Islet precursor cell (in vitro differentiated cells): ENCODE measurements at regions not wholly inside any gene's neighbourhood (a gene's known extent, or its start where the extent isn't known, plus 50 kb on each side); places are given as distances from the start of the nearest gene placed in this dataset.
"Not testable (repeated sequence)": the region's sequence is repeated elsewhere in the genome, so short reads cannot be mapped to it uniquely, and the experiment has no call there.

Source experiments
- DNase-seq: peaks from one replicate; pipeline ENCODE4 v3.0.0-alpha.2; 2018

DNA sequence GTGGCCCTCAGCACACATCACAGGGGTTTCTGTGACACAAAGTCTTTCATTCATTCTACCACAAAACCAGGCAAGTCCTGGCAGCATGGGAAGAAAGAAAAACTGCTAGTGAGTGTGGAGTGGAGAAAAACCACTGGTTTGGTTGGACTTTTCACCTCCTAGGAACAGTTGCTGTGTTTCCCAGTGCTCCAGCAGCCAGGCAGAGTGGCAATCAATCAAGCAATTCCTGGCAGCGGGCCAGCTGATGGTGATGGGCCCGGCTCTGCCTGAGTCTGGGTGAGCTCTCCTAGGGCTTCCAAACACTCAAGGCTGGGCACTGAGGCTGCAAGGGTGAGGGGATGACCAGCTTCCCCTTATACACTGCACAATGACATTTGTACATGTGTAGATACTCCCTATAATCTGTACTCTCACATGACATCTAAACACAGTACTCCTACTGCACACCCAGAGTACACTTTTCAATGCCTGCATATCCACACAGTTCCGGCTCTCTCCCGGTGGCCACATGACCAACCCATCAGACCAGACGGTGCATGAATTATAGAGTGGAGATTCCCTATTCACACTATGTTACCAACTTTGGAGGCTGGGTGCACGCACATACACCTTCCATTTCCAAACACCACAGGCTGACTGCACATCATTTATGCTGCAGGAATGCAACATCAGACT lies 156.6 kb downstream of the UNC5CL start:
- DNase-seq, result peak; percentile 60

DNA sequence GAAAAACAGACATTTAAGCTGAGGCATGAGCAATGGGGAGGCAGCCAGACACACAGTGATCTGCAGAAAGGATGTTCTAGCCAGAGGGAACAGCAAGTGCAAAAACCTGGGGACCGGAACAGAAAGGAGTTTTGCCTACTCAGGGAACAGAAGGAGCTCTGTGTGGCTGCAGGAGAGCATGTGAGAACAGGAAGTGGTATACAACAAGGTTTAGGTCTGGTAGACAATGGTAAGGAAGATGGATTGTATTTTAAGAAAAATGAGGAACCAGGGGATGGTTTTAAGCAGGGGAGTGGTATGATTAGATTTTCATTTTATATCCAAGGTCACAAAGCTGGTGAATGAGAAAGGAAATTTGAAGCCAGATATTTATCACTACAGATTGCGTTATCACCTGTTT lies 157.5 kb downstream of the UNC5CL start:
- no peak for DNase-seq

DNA sequence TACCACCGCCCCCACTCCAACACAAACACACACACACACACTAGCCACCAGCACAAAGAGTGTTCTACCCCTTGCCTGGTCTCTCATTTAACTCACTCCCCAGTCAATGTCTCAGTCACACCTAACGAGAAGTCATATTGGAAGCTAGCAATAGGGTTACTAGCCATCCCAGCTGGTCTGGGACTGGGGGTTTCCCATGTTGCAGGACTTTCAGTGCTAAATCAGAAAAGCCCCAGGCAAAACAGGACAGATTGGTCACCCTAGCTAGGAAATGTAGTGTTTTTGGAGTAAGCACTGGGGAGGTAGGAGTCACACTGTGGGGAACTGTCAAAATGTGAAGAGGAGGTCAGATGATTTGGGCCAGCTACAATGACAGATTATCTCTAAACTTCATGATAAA lies 158.1 kb downstream of the UNC5CL start:
- no peak for DNase-seq

DNA sequence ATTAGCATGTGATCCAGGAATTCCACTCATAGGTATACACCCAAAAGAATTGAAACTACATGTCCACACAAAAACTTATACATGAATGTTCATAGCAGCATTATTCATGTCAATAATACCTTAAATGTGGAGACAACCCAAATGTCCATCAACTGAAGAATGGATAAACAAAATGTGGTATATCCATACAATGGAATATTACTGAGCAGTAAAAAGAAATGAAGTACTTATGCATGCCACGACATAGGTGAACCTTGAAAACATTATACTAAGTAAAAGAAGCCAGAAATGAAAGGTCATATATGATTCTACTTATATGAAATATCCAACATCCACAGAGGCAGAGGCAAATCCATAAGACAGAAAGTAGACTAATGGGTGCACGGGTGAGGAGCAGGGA lies 159.9 kb downstream of the UNC5CL start:
- no peak for DNase-seq

DNA sequence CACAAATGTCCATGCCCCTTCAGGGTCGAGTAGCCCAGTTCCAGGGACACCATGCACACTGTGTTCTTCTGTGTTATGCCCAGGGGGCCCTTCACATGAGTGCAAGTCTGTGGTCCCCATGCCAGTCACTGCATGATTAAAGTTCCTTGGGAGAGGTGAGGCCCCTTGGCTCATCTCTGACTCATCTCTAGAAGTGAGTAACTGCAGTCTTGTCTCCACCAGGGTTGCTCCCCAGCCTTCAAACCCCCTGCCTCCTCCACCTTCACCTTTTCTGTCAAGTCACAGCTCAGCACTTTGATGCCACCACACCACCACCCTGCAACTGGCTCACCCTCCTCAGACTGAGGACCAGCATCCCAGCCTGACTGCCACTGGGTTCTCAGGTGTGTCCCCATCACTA lies 161.7 kb downstream of the UNC5CL start:
- no peak for DNase-seq

DNA sequence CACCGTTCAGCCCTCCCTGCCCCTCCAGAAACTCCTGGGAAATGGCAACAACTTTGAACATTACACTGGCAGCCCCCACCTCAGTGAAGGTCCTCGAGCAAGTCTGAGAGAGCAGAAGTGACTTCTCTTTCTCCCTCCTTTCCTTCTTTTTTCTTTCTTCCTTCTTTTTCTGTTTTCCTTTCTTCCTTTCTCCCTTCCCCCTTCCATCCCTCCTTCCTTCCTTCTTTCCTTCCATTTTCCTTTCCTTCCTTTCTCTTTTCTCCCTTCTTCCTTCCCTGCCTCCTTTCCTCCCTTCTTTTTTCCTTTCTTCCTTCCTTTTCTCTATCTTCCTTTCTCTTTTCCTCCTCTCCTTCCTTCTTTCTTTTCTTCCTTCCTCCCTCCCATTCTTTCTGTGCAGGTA lies 162.7 kb downstream of the UNC5CL start:
- DNase-seq, result no peak

DNA sequence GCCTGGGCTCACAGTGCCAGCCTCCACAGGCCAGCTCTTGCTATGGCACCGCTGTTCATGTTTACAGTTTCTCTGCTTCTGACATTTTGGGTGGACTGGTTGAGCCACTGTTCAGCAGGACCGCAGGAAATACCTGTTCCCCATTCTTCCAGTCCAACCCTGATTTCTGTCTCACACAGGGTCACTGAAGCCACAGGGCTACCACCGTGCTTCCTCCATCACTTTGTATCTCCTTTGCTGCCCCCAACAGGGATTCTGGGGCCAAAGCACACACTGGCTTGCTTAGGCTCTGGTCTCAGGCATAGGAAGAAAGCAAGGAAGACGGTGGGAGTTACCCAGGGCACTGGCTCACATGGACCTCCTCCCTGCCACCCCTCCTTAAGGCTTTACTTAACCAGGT lies 164.5 kb downstream of the UNC5CL start:
- peak; percentile 78 for DNase-seq

DNA sequence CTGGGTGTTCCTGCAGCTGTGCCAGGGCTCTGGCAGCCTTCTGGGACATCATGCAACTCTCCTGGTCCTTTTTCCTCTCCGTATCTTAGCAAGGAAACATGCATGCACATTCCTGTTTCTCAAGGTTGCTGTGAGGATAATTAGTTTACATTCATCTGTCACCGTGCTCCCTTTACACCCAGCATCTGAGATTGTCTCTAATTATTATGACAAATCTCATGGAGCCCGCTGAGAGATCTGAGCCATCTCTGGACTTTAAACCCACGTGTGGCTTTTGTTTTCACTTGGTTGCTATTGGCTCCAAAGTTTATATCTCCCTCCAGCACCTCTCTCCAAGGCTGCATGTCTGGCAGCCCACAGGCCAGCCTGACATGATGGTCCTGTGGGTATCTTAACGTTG lies 167.6 kb downstream of the UNC5CL start:
- DNase-seq, result no peak

DNA sequence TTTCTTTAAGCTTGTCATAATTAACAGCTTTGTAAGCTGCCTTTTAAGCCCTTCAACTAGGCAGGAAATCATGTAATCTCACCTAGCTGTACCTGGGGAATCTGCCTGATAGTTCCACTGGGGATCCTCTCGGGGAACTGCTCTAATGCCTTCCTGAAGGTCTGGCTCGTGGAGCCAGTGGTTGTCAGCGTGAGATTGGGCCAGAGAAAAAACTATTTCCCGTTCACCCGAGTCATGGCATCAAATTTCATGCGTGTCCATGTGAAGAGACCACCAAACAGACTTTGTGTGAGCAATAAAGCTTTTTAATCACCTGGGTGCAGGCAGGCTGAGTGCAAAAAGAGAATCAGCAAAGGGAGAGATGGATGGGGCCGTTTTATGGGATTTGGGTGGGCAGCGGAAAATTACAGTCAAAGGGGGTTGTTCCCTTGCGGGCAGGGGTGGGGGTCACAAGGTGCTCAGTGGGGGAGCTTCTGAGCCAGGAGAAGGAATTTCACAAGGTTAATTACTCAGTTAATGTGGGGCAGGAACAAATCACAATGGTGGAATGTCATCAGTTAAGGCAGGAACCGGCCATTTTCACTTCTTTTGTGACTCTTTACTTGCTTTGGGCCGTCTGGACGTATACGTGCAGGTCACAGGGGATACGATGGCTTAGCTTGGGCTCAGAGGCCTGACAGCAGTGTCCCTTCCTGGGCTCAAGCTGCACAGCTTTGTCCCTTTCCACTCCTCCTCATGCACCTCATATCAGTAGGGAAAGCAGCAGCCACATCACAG lies 170.7 kb downstream of the UNC5CL start:
- DNase-seq, result not testable (repeated sequence)

DNA sequence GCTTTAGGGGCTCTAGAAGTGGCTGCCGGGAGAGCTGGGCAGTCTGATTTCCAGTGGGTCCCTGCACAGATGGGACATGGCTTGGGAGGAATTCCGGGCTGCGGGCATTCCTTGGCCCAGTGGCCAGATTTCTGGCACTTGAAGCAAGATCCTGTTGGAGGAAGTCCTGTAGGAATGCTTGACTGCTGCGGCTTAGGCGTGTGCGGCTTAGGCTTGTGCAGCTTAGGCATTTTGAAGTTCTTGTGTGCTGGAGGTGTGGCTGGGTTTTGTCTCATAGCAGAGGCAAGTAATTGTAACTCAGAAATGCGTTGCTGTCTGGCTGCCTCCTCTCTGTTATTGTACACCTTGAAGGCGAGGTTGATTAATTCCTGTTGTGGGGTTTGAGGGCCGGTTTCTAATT lies 171.5 kb downstream of the UNC5CL start:
- DNase-seq, result not testable (repeated sequence)

DNA sequence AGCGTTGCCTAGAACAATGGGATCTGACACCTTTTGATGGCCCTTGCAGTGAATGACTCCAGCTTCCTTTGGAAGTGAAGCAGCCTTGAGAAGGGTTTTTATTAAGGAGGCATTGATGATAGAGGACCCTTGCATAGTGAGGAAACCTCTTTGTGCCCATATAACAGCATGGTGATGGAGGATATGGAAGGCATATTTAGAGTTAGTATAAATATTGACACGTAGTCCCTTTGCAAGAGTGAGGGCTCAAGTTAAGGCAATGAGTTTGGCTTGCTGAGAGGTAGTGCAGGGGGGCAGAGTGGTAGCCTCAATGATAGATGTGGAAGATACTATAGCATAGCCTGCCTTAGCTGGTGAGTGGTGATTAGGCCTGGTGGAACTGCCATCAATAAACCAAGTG lies 173.8 kb downstream of the UNC5CL start:
- DNase-seq, result not testable (repeated sequence)

DNA sequence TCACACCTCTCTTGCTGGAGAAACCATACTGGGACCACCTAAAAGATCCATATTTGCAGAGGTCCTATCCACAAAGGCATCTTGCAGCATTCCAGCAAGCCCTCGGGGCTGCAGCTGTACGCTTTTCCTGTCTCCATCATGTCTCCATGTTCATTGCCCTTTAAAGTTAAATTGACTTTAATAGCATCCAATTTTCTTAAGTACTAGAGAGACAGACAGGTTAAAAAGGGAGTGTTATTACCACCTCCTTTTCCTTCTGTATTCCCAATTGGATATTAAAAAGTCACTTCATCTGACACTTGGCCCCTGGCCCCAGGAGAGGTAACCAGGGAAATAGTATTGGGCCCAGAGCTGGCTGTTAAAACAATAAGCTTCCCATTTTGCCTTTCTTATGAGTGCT lies 178.6 kb downstream of the UNC5CL start:
- DNase-seq, result no peak

DNA sequence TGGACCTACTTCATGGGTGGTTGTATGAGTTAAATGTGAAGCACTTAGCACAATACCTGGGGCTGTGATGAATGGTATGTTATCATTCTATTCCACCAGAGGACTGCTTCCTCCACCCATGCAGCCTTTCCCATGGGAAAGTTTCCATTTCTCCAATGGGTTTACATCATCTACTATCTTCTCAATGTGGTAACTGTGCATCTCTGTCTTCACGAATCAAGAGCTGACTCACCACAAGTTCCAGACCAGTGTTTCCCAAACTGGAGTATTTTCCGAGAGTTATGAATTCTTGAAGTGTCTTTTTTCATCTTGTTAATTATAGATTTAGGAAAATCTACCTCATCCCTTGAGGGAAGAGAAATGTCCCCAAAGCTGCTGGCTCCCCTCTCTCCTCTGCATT lies 182.8 kb downstream of the UNC5CL start:
- DNase-seq, result no peak

DNA sequence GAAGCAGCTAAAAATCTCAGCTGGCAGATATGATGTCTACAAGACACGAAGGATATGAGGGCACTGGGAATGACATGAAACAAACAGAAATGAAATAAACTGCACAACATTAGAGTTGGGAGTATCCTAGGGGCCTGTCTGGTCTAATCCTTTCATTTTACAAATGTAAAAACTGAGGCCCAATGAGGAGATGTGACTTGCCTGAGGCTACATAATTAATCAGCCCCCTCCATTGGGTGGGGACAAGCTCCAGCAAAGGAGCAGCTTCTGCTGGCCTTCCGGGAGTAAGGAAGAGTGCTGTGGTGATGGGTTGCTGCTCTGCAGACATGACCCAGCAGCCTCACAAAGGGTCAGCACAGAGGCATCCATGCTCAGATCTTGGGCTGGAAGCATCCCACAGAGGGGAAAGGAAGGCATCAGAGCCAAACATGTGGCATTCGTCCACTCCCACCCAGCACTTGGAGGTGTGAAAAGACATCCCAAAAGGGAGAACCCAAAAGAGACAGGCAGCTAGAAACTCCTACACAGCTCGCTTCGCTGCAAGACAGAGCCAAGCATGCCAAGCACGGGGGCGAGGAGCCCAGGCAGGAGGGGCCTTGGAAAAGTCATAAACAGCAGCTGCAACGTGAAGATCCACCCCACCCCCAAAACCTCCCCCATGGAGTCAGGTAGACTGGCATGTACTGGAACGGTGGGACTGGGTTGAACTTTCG lies 183.7 kb downstream of the UNC5CL start:
- no peak for DNase-seq

DNA sequence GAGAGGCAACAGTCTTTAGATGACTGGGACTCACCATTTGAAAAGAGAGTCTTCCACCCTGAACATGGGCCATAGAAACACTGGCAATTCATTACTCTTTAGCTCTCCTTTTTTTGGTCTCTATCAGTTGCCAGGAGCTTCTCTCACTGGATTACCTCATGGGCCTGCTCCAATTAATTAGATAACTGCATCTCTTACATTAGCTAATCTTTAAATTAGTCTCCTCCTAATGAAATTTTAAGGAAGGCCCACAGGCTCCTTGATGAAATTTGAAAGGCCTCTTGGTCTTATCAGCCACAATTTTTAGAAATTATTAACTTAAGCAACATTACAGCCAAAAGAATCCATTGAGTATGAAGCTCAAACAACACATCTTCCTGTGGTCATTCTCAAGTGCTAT lies 184.4 kb downstream of the UNC5CL start:
- no peak for DNase-seq

DNA sequence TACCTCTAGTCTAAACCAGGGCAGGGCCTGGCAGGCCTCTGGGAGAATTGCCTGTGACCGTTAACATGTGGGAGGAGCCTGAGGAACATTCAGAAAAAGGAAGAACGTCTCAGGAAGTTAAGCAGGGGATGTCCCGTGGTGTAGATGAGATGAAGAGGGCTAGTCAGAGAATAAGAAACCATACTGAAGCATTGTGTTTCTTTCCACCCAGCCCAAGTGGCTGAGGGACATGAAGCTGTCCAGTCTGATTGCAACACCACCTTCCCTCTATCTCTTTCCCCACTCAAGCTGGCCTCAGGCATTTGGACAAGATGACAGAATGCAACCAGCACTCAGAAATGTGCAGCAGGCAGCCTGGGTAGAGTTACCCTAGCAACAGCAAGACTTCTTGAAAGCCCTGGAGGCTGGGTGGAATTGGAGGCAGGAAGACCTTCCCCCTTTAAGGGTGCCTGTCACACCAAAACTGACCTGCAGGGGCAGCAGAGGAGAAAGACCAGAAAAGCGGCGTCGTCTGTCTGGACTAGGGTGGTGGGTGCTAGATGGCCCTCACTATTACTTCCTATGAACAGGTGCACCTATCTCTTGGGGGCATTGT lies 186.1 kb downstream of the UNC5CL start:
- peak; percentile 89 for DNase-seq

DNA sequence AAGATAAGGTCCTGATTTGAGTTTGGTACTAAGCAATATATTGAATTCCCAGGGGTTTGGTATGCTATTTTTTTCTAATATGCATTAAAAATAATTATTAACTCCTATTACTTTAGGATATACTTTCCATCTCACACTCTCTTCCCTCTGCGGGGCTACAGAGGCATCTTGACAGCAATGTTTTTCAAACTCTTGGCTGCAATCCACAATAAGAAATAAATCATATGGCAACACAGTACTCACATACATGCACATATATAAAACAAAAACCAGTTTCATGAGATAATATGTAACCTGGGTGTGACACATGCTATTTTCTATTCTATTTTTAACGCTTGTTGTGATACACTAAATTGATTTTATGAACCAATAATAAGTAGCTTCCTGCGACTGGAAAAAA lies 189.5 kb downstream of the UNC5CL start:
- DNase-seq, result no peak

DNA sequence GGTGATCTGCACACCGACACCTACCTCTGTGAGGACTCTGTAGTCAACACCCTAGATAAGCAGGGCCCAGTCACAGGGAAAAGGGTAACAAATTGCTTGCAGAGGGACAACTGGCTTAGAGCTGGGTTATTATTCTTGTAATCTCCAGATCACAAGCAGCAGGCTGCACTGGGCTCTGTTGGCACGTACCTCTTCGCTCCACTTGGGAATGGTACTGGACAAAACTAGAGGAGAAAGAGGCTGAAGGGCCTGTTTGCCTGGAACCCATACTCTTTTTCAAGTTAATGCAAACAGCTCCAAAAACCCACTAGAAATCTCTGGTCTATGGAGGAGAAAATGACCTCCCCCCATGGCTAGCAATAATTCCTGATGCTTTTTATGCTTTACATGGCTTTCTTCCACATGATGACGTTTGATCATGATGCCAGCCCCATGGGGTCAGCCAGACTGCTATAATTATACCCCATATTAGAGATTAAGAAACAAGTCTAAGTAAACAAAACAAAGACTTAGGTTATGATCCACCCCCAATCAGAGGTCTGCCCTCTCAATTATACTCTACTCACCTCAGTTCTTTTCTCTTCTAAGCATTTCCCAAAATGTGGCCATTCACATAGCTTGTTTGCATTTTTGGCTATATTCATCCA lies 190.0 kb downstream of the UNC5CL start:
- DNase-seq, result no peak

DNA sequence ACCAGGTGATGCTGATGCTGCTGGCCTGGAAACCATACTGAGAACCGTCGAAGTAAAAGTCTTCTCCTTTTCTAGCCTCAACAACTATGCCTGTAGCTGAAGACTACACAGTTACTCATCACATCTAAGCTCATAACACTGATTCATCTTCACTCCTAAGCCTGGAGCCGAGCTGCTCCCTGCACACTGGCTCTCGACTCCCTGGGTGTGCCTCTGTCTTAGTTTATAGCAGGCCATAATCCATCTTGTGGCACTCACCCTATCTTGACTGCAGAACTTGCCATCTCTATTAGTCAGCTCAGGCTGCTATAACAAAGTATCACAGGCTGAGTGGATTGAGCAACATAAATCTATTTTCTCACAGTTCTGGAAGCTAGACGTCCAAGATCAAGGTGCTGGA lies 191.0 kb downstream of the UNC5CL start:
- peak; percentile 61 for DNase-seq

DNA sequence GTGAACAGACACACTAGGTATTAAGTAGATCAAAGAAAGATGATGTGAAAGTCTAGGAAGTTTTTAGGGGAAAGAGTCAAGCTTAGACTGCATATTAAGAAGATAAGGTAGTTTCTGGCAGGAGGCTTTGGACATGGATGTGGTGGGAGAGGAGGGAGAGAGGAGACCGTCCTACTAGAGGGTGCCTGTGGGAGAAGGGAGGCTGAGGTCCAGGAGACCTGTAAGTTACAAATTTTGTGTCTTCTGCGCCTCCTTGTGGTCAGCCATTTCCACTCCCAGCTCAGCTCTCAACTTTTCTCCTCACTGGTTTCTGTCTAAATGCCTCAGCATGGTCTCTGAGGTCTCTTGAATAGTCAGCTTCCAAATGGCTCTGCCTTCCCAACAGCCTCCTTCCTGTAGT lies 193.5 kb downstream of the UNC5CL start:
- DNase-seq, result peak; percentile 76

DNA sequence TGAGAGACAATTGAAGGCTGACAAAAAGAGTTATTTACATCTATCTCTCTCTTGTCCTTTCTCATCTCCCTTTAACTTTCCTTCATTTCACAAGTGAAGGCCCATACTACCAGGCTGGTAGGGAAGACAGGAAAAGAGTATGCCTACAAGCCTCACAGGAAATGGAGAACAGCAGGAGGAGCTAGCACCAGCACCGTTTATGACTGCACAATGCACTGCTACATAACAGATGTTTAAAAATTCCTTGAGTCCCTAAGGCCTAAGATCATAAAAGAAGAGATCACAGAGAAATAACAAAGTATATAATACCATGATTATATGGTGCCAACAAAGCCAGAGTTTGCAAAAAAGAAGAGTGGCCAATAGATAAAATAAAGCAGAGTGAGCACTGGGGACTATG lies 194.8 kb downstream of the UNC5CL start:
- no peak for DNase-seq

DNA sequence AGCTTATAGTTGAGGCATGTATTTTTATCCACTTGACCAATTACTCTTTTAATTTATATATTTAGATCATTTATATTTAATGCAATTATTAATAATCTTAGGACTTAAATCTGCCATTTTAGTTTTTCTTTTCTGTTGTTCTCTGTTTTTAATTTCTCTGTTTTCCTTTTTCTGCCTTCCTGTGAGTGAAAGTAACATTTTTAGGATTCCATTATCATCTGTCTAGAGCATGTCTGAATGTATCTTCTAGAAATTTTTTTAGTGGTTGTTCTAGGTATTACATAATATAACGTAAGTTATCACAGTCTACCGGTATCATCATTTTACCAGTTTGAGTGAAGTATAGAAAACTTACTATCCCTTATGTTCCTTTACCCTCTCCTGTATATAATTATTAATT lies 197.3 kb downstream of the UNC5CL start:
- no peak for DNase-seq

DNA sequence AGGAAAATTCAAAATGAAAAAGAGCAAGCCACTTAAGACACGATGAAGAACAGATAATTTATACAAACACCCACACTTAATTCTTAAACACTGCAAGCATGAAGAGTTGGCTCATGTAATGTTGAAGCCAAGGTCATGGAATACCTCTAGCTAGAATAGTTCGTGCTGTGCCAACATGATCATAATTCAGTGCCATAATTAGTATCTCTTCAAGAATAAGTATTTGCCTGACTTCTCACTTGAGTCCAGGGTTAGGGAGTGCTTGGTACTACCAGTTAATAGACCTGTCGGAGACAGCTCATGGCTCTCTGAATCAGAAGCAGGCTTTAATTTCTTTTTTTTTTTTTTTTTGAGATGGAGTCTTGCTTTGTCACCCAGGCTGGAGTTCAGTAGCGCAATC lies 206.3 kb downstream of the UNC5CL start:
- DNase-seq, result no peak
